ENCODE measurements at regions not wholly inside any gene's neighbourhood (a gene's known extent, or its start where the extent isn't known, plus 50 kb on each side); places are given as distances from the start of the nearest gene placed in this dataset.
"Not testable (repeated sequence)": the region's sequence is repeated elsewhere in the genome, so short reads cannot be mapped to it uniquely, and the experiment has no call there.

DNA sequence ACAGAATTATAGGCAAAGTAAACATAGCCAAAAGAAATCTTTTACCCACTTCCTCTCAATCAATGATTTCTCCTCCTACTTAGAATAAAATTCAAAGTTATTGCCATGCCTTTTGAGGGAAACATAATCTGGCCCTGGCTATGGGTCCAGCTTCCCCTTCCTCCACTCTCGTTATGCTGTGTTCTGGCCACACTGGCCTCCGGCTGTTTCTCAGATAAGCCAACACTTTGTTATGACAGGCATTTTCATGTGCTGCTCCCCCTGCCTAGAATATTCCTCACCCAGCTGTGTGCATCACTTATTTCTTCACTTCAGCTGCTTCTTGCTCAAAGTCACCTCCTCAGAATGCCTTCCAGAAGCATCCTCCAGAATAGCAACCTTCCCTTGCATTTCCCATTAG, 386.6 kb upstream of the AADAT start:
- Histone ChIP-seq H3K36me3 (no peaks in the 10 kb centered on the region), H3K9me3 (no peaks in the 10 kb centered on the region), H3K27ac (no peak overlapping the region), H3K27me3 (no peaks in the 10 kb centered on the region), H3K4me1 (no peaks in the 10 kb centered on the region), H3K4me3 (no peak overlapping the region)
- in situ Hi-C loops (cut with MboI; ENCODE audit: low sequenced_read_pairs in 4 of 4): no loop called here
- DNase-seq: no peak
- TF ChIP-seq, protein P1, sequence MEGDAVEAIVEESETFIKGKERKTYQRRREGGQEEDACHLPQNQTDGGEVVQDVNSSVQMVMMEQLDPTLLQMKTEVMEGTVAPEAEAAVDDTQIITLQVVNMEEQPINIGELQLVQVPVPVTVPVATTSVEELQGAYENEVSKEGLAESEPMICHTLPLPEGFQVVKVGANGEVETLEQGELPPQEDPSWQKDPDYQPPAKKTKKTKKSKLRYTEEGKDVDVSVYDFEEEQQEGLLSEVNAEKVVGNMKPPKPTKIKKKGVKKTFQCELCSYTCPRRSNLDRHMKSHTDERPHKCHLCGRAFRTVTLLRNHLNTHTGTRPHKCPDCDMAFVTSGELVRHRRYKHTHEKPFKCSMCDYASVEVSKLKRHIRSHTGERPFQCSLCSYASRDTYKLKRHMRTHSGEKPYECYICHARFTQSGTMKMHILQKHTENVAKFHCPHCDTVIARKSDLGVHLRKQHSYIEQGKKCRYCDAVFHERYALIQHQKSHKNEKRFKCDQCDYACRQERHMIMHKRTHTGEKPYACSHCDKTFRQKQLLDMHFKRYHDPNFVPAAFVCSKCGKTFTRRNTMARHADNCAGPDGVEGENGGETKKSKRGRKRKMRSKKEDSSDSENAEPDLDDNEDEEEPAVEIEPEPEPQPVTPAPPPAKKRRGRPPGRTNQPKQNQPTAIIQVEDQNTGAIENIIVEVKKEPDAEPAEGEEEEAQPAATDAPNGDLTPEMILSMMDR (IDR thresholded peaks at IDR 0.05 in 4 of 5, conservative IDR thresholded peaks at IDR 0.05 in 1 of 5): no peak
- no peak for TF ChIP-seq POLR2A (IDR thresholded peaks at IDR 0.05)
- intact Hi-C loops (cut with DNase I; ENCODE audit: low total_unique reads): no loop called here
- no peak for ATAC-seq

DNA sequence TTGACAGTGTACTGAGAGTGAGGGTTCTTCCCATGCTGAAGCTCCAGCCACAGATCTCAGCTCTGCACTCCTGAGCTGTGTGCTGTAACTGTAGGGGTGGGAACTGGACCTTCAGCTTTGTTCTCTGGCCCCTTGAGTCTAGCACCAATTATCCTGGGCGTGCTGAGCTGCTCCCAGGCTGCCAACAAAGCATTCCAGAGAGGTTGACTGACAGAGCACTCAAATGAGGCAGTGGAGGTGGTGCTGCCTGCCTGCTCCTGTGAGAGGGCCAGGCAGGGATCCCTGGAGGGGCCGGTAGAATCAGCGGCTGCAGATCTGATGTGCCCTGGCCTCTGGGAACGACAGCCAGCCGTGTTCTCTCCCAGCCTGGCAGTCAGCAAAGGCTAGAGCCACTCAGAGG, 375.7 kb upstream of the AADAT start:
- DNase-seq (no peak), ATAC-seq (no peak)
- TF ChIP-seq, protein P1 (IDR thresholded peaks at IDR 0.05 in 4 of 5, conservative IDR thresholded peaks at IDR 0.05 in 1 of 5): no peak
- TF ChIP-seq POLR2A (IDR thresholded peaks at IDR 0.05): no peak
- Histone ChIP-seq H3K4me1 (no peaks in the 10 kb centered on the region), H3K36me3 (no peaks in the 10 kb centered on the region), H3K27ac (no peak overlapping the region), H3K4me3 (no peak overlapping the region), H3K27me3 (no peaks in the 10 kb centered on the region), H3K9me3 (peaks cover 0 to 3% (median 0%) of the 10 kb centered on the region in 3 donors)
- intact Hi-C loops (cut with DNase I; ENCODE audit: low total_unique reads): no loop called here
- in situ Hi-C loops (cut with MboI; ENCODE audit: low sequenced_read_pairs in 4 of 4): no loop called here

DNA sequence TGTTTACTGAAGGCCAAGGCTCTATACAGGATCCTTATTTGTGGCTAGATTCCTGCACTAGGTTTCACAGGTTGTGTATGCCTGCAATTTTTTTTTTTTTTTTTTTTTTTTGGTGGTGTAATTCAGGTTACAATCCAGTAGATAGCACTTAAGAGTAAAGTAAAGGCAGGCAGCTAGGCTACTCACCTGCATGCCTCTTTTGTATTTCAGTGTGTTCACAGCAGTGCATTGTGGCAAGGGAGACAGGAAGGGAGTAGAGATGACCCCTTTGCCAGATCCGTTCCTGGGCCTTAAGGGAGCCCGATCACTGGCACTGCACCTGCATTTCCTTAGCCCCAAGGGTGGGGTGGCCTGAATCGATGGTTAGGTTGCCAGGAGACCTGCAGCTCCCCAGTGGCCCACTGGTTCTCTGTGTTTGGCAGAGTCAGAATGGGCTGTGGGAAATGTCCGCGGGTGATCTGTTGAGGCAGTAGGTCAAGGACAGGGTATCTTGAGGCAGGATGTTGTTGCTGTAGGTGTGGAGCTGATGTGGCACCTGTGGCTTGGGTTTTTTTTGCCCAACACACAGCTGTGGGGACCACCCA, 374.9 kb upstream of the AADAT start:
- ATAC-seq: no peak
- in situ Hi-C loops (cut with MboI; ENCODE audit: low sequenced_read_pairs in 4 of 4): no loop called here
- Histone ChIP-seq H3K27me3 (no peaks in the 10 kb centered on the region), H3K9me3 (peaks cover 0 to 3% (median 0%) of the 10 kb centered on the region in 3 donors), H3K4me3 (no peak overlapping the region), H3K4me1 (no peaks in the 10 kb centered on the region), H3K27ac (no peak overlapping the region), H3K36me3 (no peaks in the 10 kb centered on the region)
- DNase-seq: no peak
- intact Hi-C loops (cut with DNase I; ENCODE audit: low total_unique reads): no loop called here
- TF ChIP-seq, protein P1 (IDR thresholded peaks at IDR 0.05 in 4 of 5, conservative IDR thresholded peaks at IDR 0.05 in 1 of 5): no peak
- TF ChIP-seq POLR2A (IDR thresholded peaks at IDR 0.05): no peak

DNA sequence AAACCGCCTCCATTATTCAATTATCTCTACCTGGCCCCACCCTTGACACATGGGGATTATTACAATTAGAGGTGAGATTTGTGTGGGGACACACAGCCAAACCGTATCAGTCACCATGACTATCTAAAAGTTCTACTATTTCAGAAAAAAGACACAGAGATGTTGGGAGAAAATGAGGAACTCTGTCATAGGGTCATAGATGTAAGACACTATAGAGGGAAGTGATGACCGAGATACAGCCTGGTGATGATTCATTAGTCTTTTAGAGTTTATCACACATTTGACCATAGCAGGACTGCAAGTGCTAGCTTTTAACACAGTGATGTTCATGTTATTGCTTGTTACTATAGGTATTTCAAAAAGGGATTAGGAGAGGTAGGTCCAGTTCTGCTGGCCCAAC, 357.0 kb upstream of the AADAT start:
- H3K27me3 ChIP-seq: no peaks in the 10 kb centered on the region
- no peak overlapping the region for H3K4me3 ChIP-seq
- in situ Hi-C loops (cut with MboI; ENCODE audit: low sequenced_read_pairs in 4 of 4): no loop called here

DNA sequence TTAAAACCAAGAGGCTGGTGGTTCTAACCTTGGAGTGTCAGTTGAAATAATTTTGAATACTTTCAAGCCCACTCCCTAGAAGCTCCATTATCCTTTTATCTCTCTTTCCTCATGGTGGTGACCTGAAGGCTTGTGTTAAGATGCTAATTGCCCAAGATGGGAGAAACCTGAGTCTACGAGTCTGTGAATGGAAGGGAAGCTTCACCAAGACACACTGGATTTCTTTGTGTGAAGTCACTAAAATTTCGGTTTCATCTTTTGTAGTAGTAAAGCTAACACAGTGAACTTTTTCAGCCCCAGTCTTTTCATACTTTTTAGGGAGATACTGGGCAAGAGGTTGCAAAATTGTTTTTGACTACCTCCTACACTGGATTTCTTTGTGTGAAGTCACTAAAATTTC, 351.4 kb upstream of the AADAT start:
- in situ Hi-C loops (cut with MboI; ENCODE audit: low sequenced_read_pairs in 4 of 4); H3K36me3 ChIP-seq; ATAC-seq; H3K4me3 ChIP-seq; intact Hi-C loops (cut with DNase I; ENCODE audit: low total_unique reads); DNase-seq; H3K27me3 ChIP-seq; H3K27ac ChIP-seq; H3K9me3 ChIP-seq; H3K4me1 ChIP-seq: not testable (repeated sequence)

More for the DNA sequence above, 357.0 kb upstream of the AADAT start:
- intact Hi-C loops (cut with DNase I; ENCODE audit: low total_unique reads): no loop called here
- no peaks in the 10 kb centered on the region for H3K9me3 ChIP-seq
- ATAC-seq (no peak), DNase-seq (no peak)
- H3K4me1 ChIP-seq: no peaks in the 10 kb centered on the region
- H3K27ac ChIP-seq: no peak overlapping the region
- no peaks in the 10 kb centered on the region for H3K36me3 ChIP-seq
- TF ChIP-seq, protein P1 (IDR thresholded peaks at IDR 0.05 in 4 of 5, conservative IDR thresholded peaks at IDR 0.05 in 1 of 5): no peak
- TF ChIP-seq POLR2A (IDR thresholded peaks at IDR 0.05): no peak

Data from gastrocnemius medialis (tissue), 4 donors.